B cell (primary cell): ENCODE measurements at regions not wholly inside any gene's neighbourhood (a gene's known extent, or its start where the extent isn't known, plus 50 kb on each side); places are given as distances from the start of the nearest gene placed in this dataset.

Experiments
- EZH2 ChIP-seq: IDR thresholded peaks from 2 replicates; pipeline ENCODE4 v1.6.1; 2012; ENCODE audit warnings: borderline replicate concordance, low read depth, mild to moderate bottlenecking, moderate library complexity, low read length; ENCODE audit not compliant: insufficient read depth, poor library complexity, severe bottlenecking
- TF ChIP-seq, protein P1 (sequence below): fragments of 200-600 bp; IDR thresholded peaks from one replicate; pipeline ENCODE4 v1.8.0; 2022; ENCODE audit warnings: antibody characterized with exemption, mild to moderate bottlenecking

- TF ChIP-seq EZH2: no peak
- TF ChIP-seq, protein P1, sequence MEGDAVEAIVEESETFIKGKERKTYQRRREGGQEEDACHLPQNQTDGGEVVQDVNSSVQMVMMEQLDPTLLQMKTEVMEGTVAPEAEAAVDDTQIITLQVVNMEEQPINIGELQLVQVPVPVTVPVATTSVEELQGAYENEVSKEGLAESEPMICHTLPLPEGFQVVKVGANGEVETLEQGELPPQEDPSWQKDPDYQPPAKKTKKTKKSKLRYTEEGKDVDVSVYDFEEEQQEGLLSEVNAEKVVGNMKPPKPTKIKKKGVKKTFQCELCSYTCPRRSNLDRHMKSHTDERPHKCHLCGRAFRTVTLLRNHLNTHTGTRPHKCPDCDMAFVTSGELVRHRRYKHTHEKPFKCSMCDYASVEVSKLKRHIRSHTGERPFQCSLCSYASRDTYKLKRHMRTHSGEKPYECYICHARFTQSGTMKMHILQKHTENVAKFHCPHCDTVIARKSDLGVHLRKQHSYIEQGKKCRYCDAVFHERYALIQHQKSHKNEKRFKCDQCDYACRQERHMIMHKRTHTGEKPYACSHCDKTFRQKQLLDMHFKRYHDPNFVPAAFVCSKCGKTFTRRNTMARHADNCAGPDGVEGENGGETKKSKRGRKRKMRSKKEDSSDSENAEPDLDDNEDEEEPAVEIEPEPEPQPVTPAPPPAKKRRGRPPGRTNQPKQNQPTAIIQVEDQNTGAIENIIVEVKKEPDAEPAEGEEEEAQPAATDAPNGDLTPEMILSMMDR: no peak
Observed at GRCh38 chr14:30134936-30135335, 207.3 kb upstream of the PRKD1 start.
